GM12891 (cell line): ENCODE measurements at regions not wholly inside any gene's neighbourhood (a gene's known extent, or its start where the extent isn't known, plus 50 kb on each side); places are given as distances from the start of the nearest gene placed in this dataset.

Source experiments
- POLR2A ChIP-seq: IDR thresholded peaks from 2 replicates; pipeline ENCODE4 v1.6.1; 2011; ENCODE audit warnings: low read depth, low read length, control low read depth
- POLR2AphosphoS5 ChIP-seq: IDR thresholded peaks from 2 replicates; pipeline ENCODE4 v1.6.1; 2011; ENCODE audit warnings: low read depth, low read length, control low read depth
- POU2F2 ChIP-seq: IDR thresholded peaks from 2 replicates; pipeline ENCODE4 v1.6.1; 2011; ENCODE audit warnings: low read depth, mild to moderate bottlenecking, control low read depth, low read length, moderate library complexity
- SPI1 ChIP-seq: IDR thresholded peaks from 2 replicates; pipeline ENCODE4 v1.6.1; 2011; ENCODE audit warnings: low read depth, low read length, control low read depth
- TAF1 ChIP-seq: IDR thresholded peaks from 2 replicates; pipeline ENCODE4 v1.6.1; 2011; ENCODE audit warnings: low read depth, low read length, control low read depth

DNA sequence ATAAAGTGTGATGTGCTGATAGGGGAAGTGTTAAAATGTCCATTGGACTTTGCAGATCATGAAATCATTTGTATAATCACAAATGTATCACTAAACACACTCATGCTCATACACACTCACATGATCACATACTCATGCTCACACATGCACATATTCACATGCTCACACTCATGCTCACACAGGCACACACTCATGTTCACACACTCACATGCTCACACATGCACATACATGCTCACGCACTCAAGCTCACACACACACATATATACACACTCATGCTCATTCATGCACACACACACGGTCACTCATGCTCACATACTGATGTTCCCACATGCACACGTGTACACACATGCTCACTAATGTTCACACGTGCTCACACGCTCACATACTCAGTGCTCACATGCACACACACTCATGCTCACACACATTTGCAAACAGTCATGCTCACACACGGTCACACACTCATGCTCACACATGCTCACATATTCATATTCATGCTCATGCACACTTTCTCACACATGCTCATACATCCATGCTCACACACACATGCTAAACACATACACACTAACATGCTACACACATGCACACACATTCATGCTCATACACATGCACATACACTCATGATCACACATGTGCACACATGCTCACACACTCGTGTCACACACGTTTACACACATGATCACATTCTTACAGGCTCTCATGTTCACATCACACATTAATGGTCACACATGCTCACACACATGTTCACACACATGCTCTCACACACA lies 116.7 kb upstream of the GJB6 start:
- TF ChIP-seq TAF1: no peak
- TF ChIP-seq POLR2A: no peak
- TF ChIP-seq POLR2AphosphoS5: no peak
- TF ChIP-seq SPI1: no peak
- TF ChIP-seq POU2F2: no peak
